Naive thymus-derived CD4-positive, alpha-beta T cell (primary cell): ENCODE measurements at regions not wholly inside any gene's neighbourhood (a gene's known extent, or its start where the extent isn't known, plus 50 kb on each side); places are given as distances from the start of the nearest gene placed in this dataset.
"Not testable (repeated sequence)": the region's sequence is repeated elsewhere in the genome, so short reads cannot be mapped to it uniquely, and the experiment has no call there.

Source experiments
- ATAC-seq: fragments of 150-1000 bp; cut with Tn5 transposase; 2 replicates; pipeline ENCODE4 v1.10.0; 2021; ENCODE audit warnings: mild to moderate bottlenecking, moderate library complexity
- CTCF ChIA-PET: fragments of 350-600 bp; sonication (Branson Sonifier 250); formaldehyde crosslinking; loops from one replicate; lab custom pipeline; 2021; ENCODE audit warnings: antibody characterized with exemption; lab: Charles Lee
- POLR2A ChIA-PET: fragments of 350-600 bp; sonication (Branson Sonifier 250); formaldehyde crosslinking; loops from one replicate; lab custom pipeline; 2021; ENCODE audit warnings: antibody characterized with exemption, inconsistent platforms; lab: Charles Lee
- DNase-seq, 9 donors: peaks; one replicate each; pipeline versions ENCODE4 v3.0.0 to v3.0.0-alpha.2; 2020 to 2022; ENCODE audit warnings: mixed read lengths in 1 of 9
- H3K27ac ChIP-seq: one replicate; pipeline ENCODE4 v1.7.0; 2013; ENCODE audit warnings: mild to moderate bottlenecking, low read depth, low read length, moderate library complexity
- H3K27me3 ChIP-seq, 2 donors: one replicate each; pipeline ENCODE4 v1.7.0; 2013; ENCODE audit warnings: low read length in 2 of 2, mild to moderate bottlenecking in 2 of 2, moderate library complexity in 2 of 2; ENCODE audit not compliant: control insufficient read depth in 2 of 2, insufficient read depth in 2 of 2
- H3K36me3 ChIP-seq, 3 experiments: 1 replicate in 2 of 3; 2 replicates in 1 of 3; pipeline ENCODE4 v1.7.0; 2013; ENCODE audit warnings: low read length in 3 of 3, mild to moderate bottlenecking in 3 of 3, moderate library complexity in 1 of 3; ENCODE audit not compliant: insufficient read depth in 3 of 3, control insufficient read depth in 2 of 3
- H3K4me1 ChIP-seq, 2 donors: one replicate each; pipeline ENCODE4 v1.7.0; 2013; ENCODE audit warnings: low read length in 2 of 2, mild to moderate bottlenecking in 2 of 2, moderate library complexity in 1 of 2; ENCODE audit not compliant: control insufficient read depth in 2 of 2, insufficient read depth in 2 of 2
- H3K4me3 ChIP-seq: 2 replicates; pipeline ENCODE4 v1.7.0; 2013; ENCODE audit warnings: mild to moderate bottlenecking, low read length
- H3K9me3 ChIP-seq, 3 experiments: 1 replicate in 2 of 3; 2 replicates in 1 of 3; pipeline ENCODE4 v1.7.0; 2013; ENCODE audit warnings: low read length in 3 of 3; ENCODE audit not compliant: control insufficient read depth in 2 of 3
- H3K27ac Mint-ChIP-seq, 9 donors: one replicate each; pipeline ENCODE4 v1.8.0; 2020 to 2022; ENCODE audit warnings: mixed read lengths in 9 of 9, mild to moderate bottlenecking in 8 of 9, moderate library complexity in 5 of 9, inconsistent platforms in 2 of 9
- H3K27me3 Mint-ChIP-seq, 5 donors: one replicate each; pipeline ENCODE4 v1.8.0; 2021 to 2022; ENCODE audit warnings: mixed read lengths in 5 of 5, mild to moderate bottlenecking in 1 of 5
- H3K36me3 Mint-ChIP-seq, 5 donors: one replicate each; pipeline ENCODE4 v1.8.0; 2020 to 2022; ENCODE audit warnings: mixed read lengths in 5 of 5, mild to moderate bottlenecking in 3 of 5, inconsistent platforms in 1 of 5
- H3K4me1 Mint-ChIP-seq, 7 donors: one replicate each; pipeline ENCODE4 v1.8.0; 2020 to 2022; ENCODE audit warnings: mixed read lengths in 7 of 7, mild to moderate bottlenecking in 3 of 7, inconsistent platforms in 1 of 7
- H3K4me3 Mint-ChIP-seq, 10 donors: one replicate each; pipeline ENCODE4 v1.8.0; 2020 to 2022; ENCODE audit warnings: mild to moderate bottlenecking in 10 of 10, mixed read lengths in 10 of 10, moderate library complexity in 6 of 10, inconsistent platforms in 2 of 10
- H3K9me3 Mint-ChIP-seq, 11 donors: one replicate each; pipeline ENCODE4 v1.8.0; 2020 to 2022; ENCODE audit warnings: mixed read lengths in 11 of 11, mild to moderate bottlenecking in 4 of 11, inconsistent platforms in 1 of 11, moderate library complexity in 1 of 11
- intact Hi-C, 2 donors: fragments of 100-400 bp; cut with micrococcal nuclease; formaldehyde crosslinking; loops; one replicate each; pipeline ENCODE4 v1.15.1; 2023

DNA sequence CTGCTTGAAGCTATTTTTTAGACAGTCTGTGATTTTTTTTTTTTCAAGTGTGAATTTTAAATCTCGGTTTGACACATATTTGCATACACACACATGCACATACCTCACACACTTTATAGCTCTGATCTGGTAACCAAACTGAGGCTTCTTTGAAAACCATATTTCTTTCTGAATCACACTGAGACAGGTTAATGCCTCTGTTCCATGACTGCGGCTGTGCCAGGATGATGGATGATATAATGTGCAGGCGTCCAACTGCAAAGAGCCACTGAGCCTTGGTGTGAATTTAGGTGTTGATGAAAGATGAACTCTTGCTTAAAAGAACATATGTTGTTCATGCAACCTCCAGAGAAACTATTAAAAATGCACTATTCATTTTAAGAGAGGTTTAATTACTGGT, 504.0 kb upstream of the OLFM3 start:
- Histone ChIP-seq H3K9me3 (peaks cover 0 to 11% (median 0%) of the 10 kb centered on the region in 3 experiments), H3K4me3 (no peak overlapping the region), H3K27me3 (no peaks in the 10 kb centered on the region), H3K36me3 (no peaks in the 10 kb centered on the region), H3K4me1 (no peaks in the 10 kb centered on the region), H3K27ac (no peak overlapping the region)
- Mint-ChIP-seq H3K36me3 (no peaks in the 10 kb centered on the region), H3K9me3 (peaks cover 4 to 24% (median 10%) of the 10 kb centered on the region in 11 donors), H3K4me3 (no peak overlapping the region), H3K4me1 (no peaks in the 10 kb centered on the region), H3K27me3 (no peaks in the 10 kb centered on the region), H3K27ac (no peak overlapping the region)
- CTCF ChIA-PET: interaction anchor here (0.6 kb wide), 1 partner anchor 841 kb away, joined by 3 read pairs; no protein-coding TSS in a partner anchor
- POLR2A ChIA-PET: interaction anchor here (0.6 kb wide), 1 partner anchor 133 kb away, joined by 3 read pairs; no protein-coding TSS in a partner anchor
- intact Hi-C loops: no loop called here
- ATAC-seq (no peak), DNase-seq (no peak)

DNA sequence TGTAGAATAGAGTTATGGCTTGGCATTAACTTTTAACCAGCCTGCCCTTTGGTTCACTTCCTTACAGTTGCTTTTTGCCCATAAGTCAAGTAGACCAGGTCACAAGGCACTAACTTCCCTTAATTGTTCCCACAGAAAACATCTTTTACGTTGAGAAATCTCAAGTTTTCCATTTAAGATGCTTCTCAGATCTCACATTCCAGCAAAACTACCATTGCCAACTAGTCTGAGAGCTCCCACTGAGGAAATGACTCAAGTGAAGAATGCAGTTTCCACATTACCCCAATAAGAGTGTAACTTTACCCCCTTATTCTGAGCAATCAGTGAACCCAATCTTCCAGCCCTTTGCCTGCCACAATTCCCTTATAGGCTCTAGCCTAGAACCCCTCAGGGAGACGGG, 502.2 kb upstream of the OLFM3 start:
- peaks cover 0 to 11% (median 0%) of the 10 kb centered on the region in 3 experiments for H3K9me3 ChIP-seq
- Mint-ChIP-seq H3K27me3 (no peaks in the 10 kb centered on the region), H3K36me3 (no peaks in the 10 kb centered on the region), H3K27ac (no peak overlapping the region), H3K4me3 (no peak overlapping the region), H3K9me3 (peaks cover 4 to 24% (median 8%) of the 10 kb centered on the region in 11 donors), H3K4me1 (no peaks in the 10 kb centered on the region)
- ATAC-seq (no peak), DNase-seq (no peak)
- H3K27me3 ChIP-seq: no peaks in the 10 kb centered on the region
- H3K4me1 ChIP-seq: no peaks in the 10 kb centered on the region
- ChIA-PET CTCF (no interaction called here), POLR2A (no interaction called here)
- H3K27ac ChIP-seq: no peak overlapping the region
- H3K36me3 ChIP-seq: no peaks in the 10 kb centered on the region
- intact Hi-C loops: no loop called here
- H3K4me3 ChIP-seq: no peak overlapping the region

DNA sequence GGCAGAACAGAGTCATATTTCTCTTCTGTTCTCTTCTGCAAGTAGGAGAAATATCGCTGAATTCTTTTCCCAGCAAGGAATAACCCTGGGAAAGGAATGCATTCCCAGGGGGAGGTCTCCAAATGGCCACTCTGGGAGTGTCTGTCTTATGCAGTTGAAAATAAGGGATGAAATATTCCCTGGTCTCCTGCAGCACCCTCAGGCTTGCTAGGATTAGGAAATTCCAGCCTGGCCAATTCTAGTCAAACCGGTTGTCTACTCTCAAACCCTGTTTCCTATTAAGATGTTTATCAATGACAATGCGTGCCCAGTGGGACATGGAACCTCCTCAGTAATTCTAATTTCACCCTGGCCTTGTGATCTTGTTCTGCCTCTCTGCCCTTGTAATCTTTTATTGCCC, 501.1 kb upstream of the OLFM3 start:
- H3K27ac Mint-ChIP-seq, H3K27ac ChIP-seq, H3K36me3 ChIP-seq, H3K4me1 Mint-ChIP-seq, POLR2A ChIA-PET, H3K36me3 Mint-ChIP-seq, H3K27me3 ChIP-seq, H3K4me1 ChIP-seq, H3K27me3 Mint-ChIP-seq, intact Hi-C loops, H3K4me3 Mint-ChIP-seq, DNase-seq, H3K4me3 ChIP-seq, ATAC-seq: not testable (repeated sequence)
- CTCF ChIA-PET: interaction anchor here (0.6 kb wide), 1 partner anchor 38 kb away, joined by 6 read pairs; no protein-coding TSS in a partner anchor
- H3K9me3 Mint-ChIP-seq: peaks cover 6 to 24% (median 8%) of the 10 kb centered on the region in 11 donors
- peaks cover 0 to 11% (median 0%) of the 10 kb centered on the region in 3 experiments for H3K9me3 ChIP-seq

DNA sequence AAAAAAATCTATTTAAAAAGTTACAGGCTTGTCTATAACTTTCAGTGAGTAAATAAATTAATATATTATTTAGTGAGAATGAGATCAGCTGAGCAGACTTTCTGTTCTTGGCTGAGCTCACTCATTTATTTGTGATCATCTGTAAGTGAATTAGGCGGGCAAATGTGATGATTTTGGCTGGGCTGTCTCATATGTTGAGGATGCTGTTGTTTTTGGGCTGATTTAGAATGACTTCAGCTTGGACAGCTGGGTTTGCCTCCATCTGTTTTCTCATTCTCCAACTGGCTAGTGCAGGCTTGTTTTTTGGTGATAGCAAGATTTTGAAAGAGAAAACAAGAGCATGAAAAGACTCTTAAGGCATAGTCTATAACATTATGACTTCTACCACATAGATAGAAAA, 475.8 kb upstream of the OLFM3 start:
- ATAC-seq (no peak), DNase-seq (no peak)
- H3K4me3 Mint-ChIP-seq: no peak overlapping the region
- Histone ChIP-seq H3K4me1 (no peaks in the 10 kb centered on the region), H3K9me3 (no peaks in the 10 kb centered on the region), H3K27me3 (no peaks in the 10 kb centered on the region), H3K4me3 (no peak overlapping the region), H3K27ac (no peak overlapping the region), H3K36me3 (no peaks in the 10 kb centered on the region)
- H3K9me3 Mint-ChIP-seq: peaks cover 0 to 3% (median 0%) of the 10 kb centered on the region in 11 donors
- no peak overlapping the region for H3K27ac Mint-ChIP-seq
- ChIA-PET CTCF (no interaction called here), POLR2A (no interaction called here)
- H3K27me3 Mint-ChIP-seq: no peaks in the 10 kb centered on the region
- intact Hi-C loops: no loop called here
- H3K36me3 Mint-ChIP-seq: no peaks in the 10 kb centered on the region
- H3K4me1 Mint-ChIP-seq: no peaks in the 10 kb centered on the region

DNA sequence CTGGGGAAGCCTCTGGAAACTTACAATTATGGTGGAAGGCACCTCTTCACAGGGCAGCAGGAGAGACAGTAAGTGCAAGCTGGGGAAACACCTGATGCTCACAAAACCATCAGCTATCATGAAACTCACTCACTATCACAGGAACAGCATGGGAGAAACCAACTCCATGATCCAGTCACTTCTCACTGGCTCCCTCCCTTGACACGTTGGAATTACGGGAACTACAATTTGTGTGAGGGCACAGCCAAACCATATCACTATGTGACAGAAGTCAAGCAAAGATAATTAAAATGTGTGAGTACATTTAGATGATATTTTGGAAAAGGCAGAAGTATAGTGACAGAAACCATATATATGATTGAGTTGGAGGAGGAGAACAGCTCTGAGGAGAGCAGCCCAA, 474.0 kb upstream of the OLFM3 start:
- Histone ChIP-seq H3K36me3 (no peaks in the 10 kb centered on the region), H3K4me3 (no peak overlapping the region), H3K4me1 (no peaks in the 10 kb centered on the region), H3K27me3 (no peaks in the 10 kb centered on the region), H3K9me3 (no peaks in the 10 kb centered on the region), H3K27ac (no peak overlapping the region)
- DNase-seq: no peak
- no peaks in the 10 kb centered on the region for H3K27me3 Mint-ChIP-seq
- CTCF ChIA-PET: no interaction called here
- no peaks in the 10 kb centered on the region for H3K4me1 Mint-ChIP-seq
- POLR2A ChIA-PET: no interaction called here
- H3K9me3 Mint-ChIP-seq: peaks cover 0 to 3% (median 0%) of the 10 kb centered on the region in 11 donors
- intact Hi-C loops: no loop called here
- no peak overlapping the region for H3K4me3 Mint-ChIP-seq
- no peaks in the 10 kb centered on the region for H3K36me3 Mint-ChIP-seq
- H3K27ac Mint-ChIP-seq: no peak overlapping the region
- no peak for ATAC-seq

DNA sequence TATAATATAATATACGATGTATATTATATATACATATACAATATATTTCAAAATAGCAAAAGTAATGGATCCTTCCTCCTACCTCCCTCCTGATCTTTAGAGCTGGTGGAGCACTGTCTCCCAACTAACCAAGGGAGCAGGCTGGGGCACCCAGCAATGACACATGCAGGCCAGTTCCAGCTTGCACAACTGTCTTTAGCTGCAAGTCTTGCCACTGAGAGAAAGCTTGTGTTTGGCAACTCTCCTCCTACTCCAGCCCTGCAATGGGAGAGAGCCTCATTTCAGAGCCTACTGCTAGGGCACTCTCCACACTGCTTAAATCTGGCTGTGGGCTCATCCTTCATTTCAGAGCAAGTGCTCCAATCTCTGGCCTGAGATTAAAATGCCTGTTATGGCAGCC, 469.8 kb upstream of the OLFM3 start:
- no peaks in the 10 kb centered on the region for H3K4me1 Mint-ChIP-seq

DNA sequence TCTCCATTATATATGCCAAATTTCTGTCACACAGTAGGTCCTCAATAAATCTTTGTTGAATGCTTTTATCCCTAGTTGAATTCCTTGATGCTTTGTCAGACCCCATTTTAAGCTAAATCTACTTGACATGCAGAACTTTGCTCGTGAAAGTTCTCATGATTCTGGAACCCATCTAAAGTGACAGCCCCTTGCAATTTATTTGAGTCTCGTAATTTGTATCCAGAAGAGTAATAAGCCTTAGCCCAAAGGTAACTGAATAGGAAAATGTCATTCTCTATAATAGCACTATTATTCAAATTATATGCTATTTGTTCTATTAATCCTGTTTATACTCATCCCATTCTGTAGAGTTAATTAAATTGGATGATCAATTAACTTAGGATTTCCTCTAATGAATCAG, 466.6 kb upstream of the OLFM3 start:
- Mint-ChIP-seq H3K9me3 (peaks cover 0 to 8% (median 0%) of the 10 kb centered on the region in 11 donors), H3K27me3 (no peaks in the 10 kb centered on the region), H3K27ac (no peak overlapping the region), H3K36me3 (no peaks in the 10 kb centered on the region), H3K4me1 (no peaks in the 10 kb centered on the region), H3K4me3 (no peak overlapping the region)
- POLR2A ChIA-PET: no interaction called here
- ATAC-seq (no peak), DNase-seq (no peak)
- Histone ChIP-seq H3K4me1 (no peaks in the 10 kb centered on the region), H3K36me3 (no peaks in the 10 kb centered on the region), H3K9me3 (no peaks in the 10 kb centered on the region), H3K4me3 (no peak overlapping the region), H3K27ac (no peak overlapping the region), H3K27me3 (no peaks in the 10 kb centered on the region)
- CTCF ChIA-PET: no interaction called here
- intact Hi-C loops: no loop called here

More for the DNA sequence above, 469.8 kb upstream of the OLFM3 start:
- Mint-ChIP-seq H3K27me3 (no peaks in the 10 kb centered on the region), H3K27ac (no peak overlapping the region), H3K9me3 (peaks cover 0 to 3% (median 0%) of the 10 kb centered on the region in 11 donors), H3K36me3 (no peaks in the 10 kb centered on the region), H3K4me3 (no peak overlapping the region)
- Histone ChIP-seq H3K27ac (no peak overlapping the region), H3K4me3 (no peak overlapping the region), H3K27me3 (no peaks in the 10 kb centered on the region), H3K36me3 (no peaks in the 10 kb centered on the region), H3K9me3 (no peaks in the 10 kb centered on the region), H3K4me1 (no peaks in the 10 kb centered on the region)
- ATAC-seq (no peak), DNase-seq (no peak)
- intact Hi-C loops: no loop called here
- POLR2A ChIA-PET: no interaction called here
- CTCF ChIA-PET: no interaction called here
